ENCODE measurements at regions not wholly inside any gene's neighbourhood (a gene's known extent, or its start where the extent isn't known, plus 50 kb on each side); places are given as distances from the start of the nearest gene placed in this dataset.

- DNase-seq = no peak
- TF ChIP-seq CTCF (IDR thresholded peaks at IDR 0.05) = no peak
- peaks cover 0 to 1% of the 10 kb centered on the region in 2 experiments for H3K9me3 ChIP-seq (ENCODE audit: control insufficient read depth in 1 of 2, insufficient read depth in 1 of 2, low read length in 2 of 2)
- no peaks in the 10 kb centered on the region for H3K36me3 ChIP-seq (ENCODE audit: insufficient read depth, low read length)
- no peak overlapping the region for H3K4me3 Mint-ChIP-seq
- intact Hi-C loops (cut with DNase I, micrococcal nuclease) = no loop called here
- ATAC-seq (ENCODE audit: poor library complexity) = no peak
- no peak overlapping the region for H3K4me3 ChIP-seq (ENCODE audit: low read length)
- no peak overlapping the region for H3K27ac Mint-ChIP-seq
- H3K4me1 ChIP-seq (ENCODE audit: insufficient read depth, low read length) = no peaks in the 10 kb centered on the region
- no peaks in the 10 kb centered on the region for H3K4me1 Mint-ChIP-seq (ENCODE audit: low read depth)
- H3K9me3 Mint-ChIP-seq = no peaks in the 10 kb centered on the region
- H3K27me3 ChIP-seq (ENCODE audit: control insufficient read depth in 1 of 2, insufficient read depth in 2 of 2, low read length in 2 of 2) = no peaks in the 10 kb centered on the region
- ChIA-PET POLR2A (no interaction called here), CTCF (no interaction called here)
- H3K36me3 Mint-ChIP-seq (ENCODE audit: low read depth) = no peaks in the 10 kb centered on the region
- H3K27me3 Mint-ChIP-seq = no peaks in the 10 kb centered on the region
- H3K27ac ChIP-seq (ENCODE audit: low read depth in 1 of 2, low read length in 2 of 2) = no peak overlapping the region
Measured at GRCh38 chr16:51967646-51968045, 579.3 kb downstream of the TOX3 start.

DNA sequence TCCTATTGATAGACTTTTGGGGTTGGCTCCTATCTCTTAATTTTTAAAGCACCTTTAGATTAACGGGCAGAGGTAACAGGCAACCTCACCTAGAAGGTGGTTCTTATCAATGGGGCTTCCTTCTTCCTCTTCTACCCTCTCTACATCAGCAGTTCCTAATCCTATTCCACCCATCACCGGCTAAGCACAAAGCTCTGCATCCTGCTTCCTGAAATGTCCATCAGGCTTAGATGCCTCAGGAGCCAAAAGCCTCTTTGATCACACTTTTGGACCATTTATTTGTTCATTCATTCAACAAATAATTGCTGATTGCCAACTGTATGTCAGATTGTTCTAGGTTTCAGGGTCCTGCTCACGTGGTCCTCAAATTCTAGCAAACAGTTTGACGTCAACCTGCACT, 586.0 kb downstream of the TOX3 start:
- TF ChIP-seq CTCF (IDR thresholded peaks at IDR 0.05) = no peak
- POLR2A ChIA-PET = no interaction called here

GRCh38 chr16:51953286-51953985, 593.5 kb downstream of the TOX3 start:
- Histone ChIP-seq H3K4me3 (ENCODE audit: low read length) (no peak overlapping the region), H3K27me3 (ENCODE audit: control insufficient read depth in 1 of 2, insufficient read depth in 2 of 2, low read length in 2 of 2) (no peaks in the 10 kb centered on the region), H3K4me1 (ENCODE audit: insufficient read depth, low read length) (no peaks in the 10 kb centered on the region), H3K27ac (ENCODE audit: low read depth in 1 of 2, low read length in 2 of 2) (no peak overlapping the region), H3K36me3 (ENCODE audit: insufficient read depth, low read length) (no peaks in the 10 kb centered on the region), H3K9me3 (ENCODE audit: control insufficient read depth in 1 of 2, insufficient read depth in 1 of 2, low read length in 2 of 2) (peaks cover 0 to 17% of the 10 kb centered on the region in 2 experiments)
- H3K27me3 Mint-ChIP-seq = no peaks in the 10 kb centered on the region
- ChIA-PET CTCF (no interaction called here), POLR2A (no interaction called here)
- no peaks in the 10 kb centered on the region for H3K4me1 Mint-ChIP-seq (ENCODE audit: low read depth)
- no peaks in the 10 kb centered on the region for H3K36me3 Mint-ChIP-seq (ENCODE audit: low read depth)
- H3K9me3 Mint-ChIP-seq = no peaks in the 10 kb centered on the region
- DNase-seq (no peak), ATAC-seq (ENCODE audit: poor library complexity) (no peak)
- no peak for TF ChIP-seq CTCF (IDR thresholded peaks at IDR 0.05)
- H3K27ac Mint-ChIP-seq = no peak overlapping the region
- intact Hi-C loops (cut with DNase I, micrococcal nuclease) = no loop called here
- no peak overlapping the region for H3K4me3 Mint-ChIP-seq

More for the DNA sequence above, 586.0 kb downstream of the TOX3 start:
- H3K4me1 Mint-ChIP-seq (ENCODE audit: low read depth) = no peaks in the 10 kb centered on the region
- CTCF ChIA-PET = no interaction called here
- no peak overlapping the region for H3K27ac Mint-ChIP-seq
- H3K9me3 Mint-ChIP-seq = peaks cover 9% of the 10 kb centered on the region
- intact Hi-C loops (cut with DNase I, micrococcal nuclease) = no loop called here
- no peaks in the 10 kb centered on the region for H3K4me1 ChIP-seq (ENCODE audit: insufficient read depth, low read length)
- H3K4me3 ChIP-seq (ENCODE audit: low read length) = no peak overlapping the region
- ATAC-seq (ENCODE audit: poor library complexity) (no peak), DNase-seq (no peak)
- H3K9me3 ChIP-seq (ENCODE audit: control insufficient read depth in 1 of 2, insufficient read depth in 1 of 2, low read length in 2 of 2) = peaks cover 4 to 6% of the 10 kb centered on the region in 2 experiments
- no peak overlapping the region for H3K27ac ChIP-seq (ENCODE audit: low read depth in 1 of 2, low read length in 2 of 2)
- no peaks in the 10 kb centered on the region for H3K27me3 ChIP-seq (ENCODE audit: control insufficient read depth in 1 of 2, insufficient read depth in 2 of 2, low read length in 2 of 2)
- no peaks in the 10 kb centered on the region for H3K36me3 ChIP-seq (ENCODE audit: insufficient read depth, low read length)
- H3K4me3 Mint-ChIP-seq = no peak overlapping the region
- no peaks in the 10 kb centered on the region for H3K27me3 Mint-ChIP-seq
- no peaks in the 10 kb centered on the region for H3K36me3 Mint-ChIP-seq (ENCODE audit: low read depth)
